KMS-11 (cell line): ENCODE measurements at regions not wholly inside any gene's neighbourhood (a gene's known extent, or its start where the extent isn't known, plus 50 kb on each side); places are given as distances from the start of the nearest gene placed in this dataset.

Experiments used
- H2AFZ ChIP-seq: fragments of 200-600 bp; sonication (generic); 2 replicates; pipeline ENCODE4 v1.6.1; 2016; ENCODE audit warnings: antibody characterized with exemption, mixed run types, low read depth
- H3K27ac ChIP-seq: fragments of 200-600 bp; sonication (generic); 2 replicates; pipeline ENCODE4 v1.6.1; 2016; ENCODE audit warnings: mild to moderate bottlenecking, mixed run types
- H3K27me3 ChIP-seq: fragments of 200-600 bp; sonication (generic); 2 replicates; pipeline ENCODE4 v1.6.1; 2017; ENCODE audit warnings: mild to moderate bottlenecking, low read depth, mixed run types, moderate library complexity; ENCODE audit not compliant: insufficient read depth
- H3K36me3 ChIP-seq: fragments of 200-600 bp; sonication (generic); 2 replicates; pipeline ENCODE4 v1.6.1; 2017; ENCODE audit warnings: mild to moderate bottlenecking, mixed run types; ENCODE audit not compliant: insufficient read depth
- H3K4me1 ChIP-seq: fragments of 200-600 bp; sonication (generic); 2 replicates; pipeline ENCODE4 v1.6.1; 2016; ENCODE audit warnings: mild to moderate bottlenecking, low read depth, mixed run types; ENCODE audit not compliant: poor library complexity, severe bottlenecking
- H3K4me2 ChIP-seq: fragments of 200-600 bp; sonication (generic); 2 replicates; pipeline ENCODE4 v1.7.0; 2016; ENCODE audit warnings: mild to moderate bottlenecking, mixed run types
- H3K4me3 ChIP-seq: fragments of 200-600 bp; sonication (generic); IDR thresholded peaks from 2 replicates; pipeline ENCODE4 v1.6.1; 2017; ENCODE audit warnings: low read depth, low read length, mixed read lengths; ENCODE audit not compliant: insufficient read depth
- H3K79me2 ChIP-seq: fragments of 200-600 bp; sonication (generic); 2 replicates; pipeline ENCODE4 v1.6.1; 2016; ENCODE audit warnings: low read depth, mixed run types; ENCODE audit not compliant: insufficient read depth
- H3K9ac ChIP-seq: fragments of 200-600 bp; sonication (generic); 2 replicates; pipeline ENCODE4 v1.6.1; 2016; ENCODE audit warnings: mild to moderate bottlenecking, mixed run types
- H4K20me1 ChIP-seq: fragments of 200-600 bp; sonication (generic); 2 replicates; pipeline ENCODE4 v1.6.1; 2016; ENCODE audit warnings: mild to moderate bottlenecking, mixed run types; ENCODE audit not compliant: insufficient read depth
- CTCF ChIP-seq: fragments of 200-600 bp; sonication (generic); conservative IDR thresholded peaks from 2 replicates; pipeline ENCODE4 v1.6.1; 2017; ENCODE audit warnings: low read depth, mild to moderate bottlenecking, antibody characterized with exemption, low read length, moderate library complexity, mixed read lengths

- Histone ChIP-seq H3K4me3 (no peak overlapping the region), H3K27me3 (no peaks in the 10 kb centered on the region), H3K9ac (no peak overlapping the region), H2AFZ (no peak overlapping the region), H3K36me3 (no peaks in the 10 kb centered on the region), H3K4me2 (no peak overlapping the region), H3K79me2 (no peaks in the 10 kb centered on the region), H3K4me1 (no peaks in the 10 kb centered on the region), H4K20me1 (no peaks in the 10 kb centered on the region), H3K27ac (no peak overlapping the region)
- no peak for TF ChIP-seq CTCF
These were observed 355.0 kb downstream of the EDEM1 start for GRCh38 chr3:5542472-5542871.

- Histone ChIP-seq H2AFZ (no peak overlapping the region), H3K36me3 (no peaks in the 10 kb centered on the region), H3K79me2 (no peaks in the 10 kb centered on the region), H3K27me3 (no peaks in the 10 kb centered on the region), H4K20me1 (no peaks in the 10 kb centered on the region), H3K27ac (no peak overlapping the region), H3K4me2 (no peak overlapping the region), H3K9ac (no peak overlapping the region), H3K4me3 (no peak overlapping the region), H3K4me1 (no peaks in the 10 kb centered on the region)
- no peak for TF ChIP-seq CTCF
These were observed 355.5 kb downstream of the EDEM1 start for GRCh38 chr3:5543047-5543446.

- Histone ChIP-seq H3K36me3 (no peaks in the 10 kb centered on the region), H3K9ac (no peak overlapping the region), H3K4me3 (no peak overlapping the region), H3K27ac (no peak overlapping the region), H3K4me2 (no peak overlapping the region), H3K79me2 (no peaks in the 10 kb centered on the region), H3K27me3 (no peaks in the 10 kb centered on the region), H4K20me1 (no peaks in the 10 kb centered on the region), H3K4me1 (no peaks in the 10 kb centered on the region), H2AFZ (no peak overlapping the region)
- no peak for TF ChIP-seq CTCF
These were observed 358.2 kb downstream of the EDEM1 start for GRCh38 chr3:5545719-5546118.

- Histone ChIP-seq H3K27me3 (no peaks in the 10 kb centered on the region), H3K27ac (no peak overlapping the region), H4K20me1 (no peaks in the 10 kb centered on the region), H3K4me3 (no peak overlapping the region), H3K4me1 (no peaks in the 10 kb centered on the region), H3K9ac (no peak overlapping the region), H3K36me3 (no peaks in the 10 kb centered on the region), H2AFZ (no peak overlapping the region), H3K4me2 (no peak overlapping the region), H3K79me2 (no peaks in the 10 kb centered on the region)
- no peak for TF ChIP-seq CTCF
These were observed 365.7 kb downstream of the EDEM1 start for GRCh38 chr3:5553203-5553602.
